H7 (cell line): ENCODE measurements at regions not wholly inside any gene's neighbourhood (a gene's known extent, or its start where the extent isn't known, plus 50 kb on each side); places are given as distances from the start of the nearest gene placed in this dataset.
"Not testable (repeated sequence)": the region's sequence is repeated elsewhere in the genome, so short reads cannot be mapped to it uniquely, and the experiment has no call there.

ENCODE experiments used
- DNase-seq: peaks from one replicate; pipeline ENCODE4 v3.0.0; 2012
- H3K27me3 ChIP-seq: 2 replicates; pipeline ENCODE4 v1.6.0; 2011; ENCODE audit warnings: mild to moderate bottlenecking, low read length; ENCODE audit not compliant: control insufficient read depth, insufficient read depth
- H3K36me3 ChIP-seq: replicated peaks from 2 replicates; pipeline ENCODE4 v1.5.1; 2011; ENCODE audit warnings: low read length; ENCODE audit not compliant: control insufficient read depth, insufficient read depth
- H3K4me3 ChIP-seq: 2 replicates; pipeline ENCODE4 v1.5.1; 2011; ENCODE audit warnings: low read depth, mild to moderate bottlenecking, control low read depth, low read length, moderate library complexity; ENCODE audit not compliant: insufficient read depth

- H3K27me3 ChIP-seq = no peaks in the 10 kb centered on the region
Observed at GRCh38 chr13:62126400-62126799, 710.8 kb upstream of the PCDH20 start.

DNA sequence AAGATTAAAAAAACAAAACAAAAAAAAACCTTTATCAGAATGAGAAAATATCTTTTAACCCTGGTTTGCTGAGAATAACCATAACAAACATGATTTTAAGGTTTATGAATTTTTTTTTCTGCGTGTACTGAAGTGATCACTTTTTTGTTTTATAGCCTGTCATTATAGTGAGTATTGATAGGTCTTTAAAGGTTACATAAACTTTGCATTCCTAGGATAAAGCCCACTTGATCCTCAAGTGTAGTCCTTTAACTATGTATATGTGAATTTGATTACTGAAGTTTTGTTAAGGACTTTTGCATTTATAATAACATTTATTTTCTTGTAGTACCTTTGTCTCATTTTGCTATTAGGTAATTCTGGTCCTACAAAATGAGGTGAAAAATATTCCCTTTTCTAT is 709.8 kb upstream of the PCDH20 start:
- H3K4me3 ChIP-seq = no peak overlapping the region
- H3K27me3 ChIP-seq = no peaks in the 10 kb centered on the region
- H3K36me3 ChIP-seq = no peaks in the 10 kb centered on the region
- no peak for DNase-seq

More at GRCh38 chr13:62126400-62126799, 710.8 kb upstream of the PCDH20 start:
- DNase-seq = no peak
- H3K4me3 ChIP-seq = no peak overlapping the region
- H3K36me3 ChIP-seq = no peaks in the 10 kb centered on the region

GRCh38 chr13:62123409-62123808 is 707.8 kb upstream of the PCDH20 start:
- Histone ChIP-seq H3K27me3 (no peaks in the 10 kb centered on the region), H3K4me3 (no peak overlapping the region), H3K36me3 (no peaks in the 10 kb centered on the region)
- DNase-seq = no peak

DNA sequence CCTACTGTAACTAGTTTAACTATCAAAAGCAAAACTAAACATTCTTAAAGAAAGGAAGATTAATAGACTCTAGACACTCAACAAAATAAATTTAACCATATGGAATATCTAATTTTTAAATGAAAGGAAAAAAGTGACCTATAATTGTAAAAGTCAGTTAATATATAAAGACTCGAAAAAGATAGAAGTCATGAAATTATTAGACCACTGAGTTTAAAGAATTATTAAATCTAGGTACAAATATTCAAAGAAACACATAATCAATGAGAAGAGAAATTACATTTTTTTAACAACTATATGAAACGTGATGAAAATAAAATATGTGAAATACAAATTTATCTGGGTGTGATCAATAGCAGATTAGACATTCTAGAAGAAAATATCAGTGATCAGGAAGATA is 706.8 kb upstream of the PCDH20 start:
- Histone ChIP-seq H3K4me3 (no peak overlapping the region), H3K27me3 (no peaks in the 10 kb centered on the region), H3K36me3 (no peaks in the 10 kb centered on the region)
- no peak for DNase-seq

DNA sequence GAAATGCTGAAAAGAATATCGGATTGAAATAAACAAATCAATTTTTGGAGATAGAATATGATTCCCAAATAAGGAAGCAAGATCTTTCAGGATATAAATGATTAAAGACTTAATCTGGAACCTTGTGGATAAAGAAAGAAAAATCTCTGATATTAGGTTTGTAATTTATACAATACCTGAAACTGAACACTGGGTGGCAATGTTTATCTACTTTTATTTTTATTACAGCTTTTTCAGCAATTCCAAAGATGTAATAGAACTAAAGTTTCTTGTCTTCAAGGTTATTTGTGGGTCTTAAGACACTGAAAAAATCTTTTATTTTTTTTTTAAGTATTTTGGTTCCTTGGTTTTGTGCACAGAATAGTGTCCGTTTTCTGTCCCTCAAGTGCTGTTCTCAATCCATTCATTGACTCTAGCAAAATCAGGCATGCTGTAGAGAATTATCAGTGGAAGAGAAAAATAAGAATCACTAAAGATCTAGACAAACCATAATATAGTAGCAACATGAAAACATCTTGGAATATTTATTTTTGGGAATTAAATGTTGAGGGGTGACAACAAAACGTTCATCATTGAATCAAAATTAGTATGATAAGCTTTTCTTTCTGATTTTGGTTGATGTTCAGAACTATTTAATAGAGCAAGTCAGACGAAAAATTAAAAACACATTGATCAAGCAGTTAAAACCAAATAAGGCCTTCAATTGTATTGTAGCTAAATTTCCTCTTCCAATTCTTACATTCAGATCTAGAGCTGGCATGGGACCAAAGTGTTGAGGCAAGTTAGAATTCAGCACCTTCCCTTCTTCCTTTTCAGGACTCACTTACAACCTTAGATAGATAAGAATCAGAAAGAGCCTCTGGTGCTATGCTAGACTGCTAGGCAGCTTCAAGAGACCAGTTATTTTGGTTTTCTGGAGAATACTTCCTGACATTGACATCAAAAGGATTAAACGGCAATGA is 704.4 kb upstream of the PCDH20 start:
- H3K4me3 ChIP-seq = no peak overlapping the region
- peak; percentile 5 for DNase-seq
- H3K27me3 ChIP-seq = no peaks in the 10 kb centered on the region
- H3K36me3 ChIP-seq = no peaks in the 10 kb centered on the region

GRCh38 chr13:62115831-62116230 is 700.2 kb upstream of the PCDH20 start:
- DNase-seq = no peak
- Histone ChIP-seq H3K4me3 (no peak overlapping the region), H3K27me3 (no peaks in the 10 kb centered on the region), H3K36me3 (no peaks in the 10 kb centered on the region)

- Histone ChIP-seq H3K4me3 (no peak overlapping the region), H3K36me3 (no peaks in the 10 kb centered on the region), H3K27me3 (no peaks in the 10 kb centered on the region)
- DNase-seq = no peak
Observed at GRCh38 chr13:62113179-62113578, 697.5 kb upstream of the PCDH20 start.

DNA sequence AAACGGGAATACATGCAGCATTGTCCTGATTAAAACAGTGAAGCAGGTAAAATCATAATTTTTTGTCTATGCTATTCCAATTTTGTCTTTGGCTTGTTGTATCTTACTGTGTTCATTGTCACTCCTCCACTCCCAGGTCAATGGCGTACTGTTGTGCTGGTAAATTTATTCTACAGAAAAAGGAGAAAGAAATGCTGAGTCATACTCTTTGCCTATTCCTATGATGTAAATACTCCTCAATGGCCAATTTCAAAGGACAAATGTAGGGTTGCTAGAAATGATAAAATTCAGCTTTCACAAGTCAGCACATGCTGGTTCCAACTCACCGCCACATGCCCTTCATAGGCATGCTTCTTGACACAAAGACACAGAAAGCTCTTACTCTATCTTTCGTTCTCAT is 694.4 kb upstream of the PCDH20 start:
- no peak for DNase-seq
- Histone ChIP-seq H3K36me3 (no peaks in the 10 kb centered on the region), H3K4me3 (no peak overlapping the region), H3K27me3 (no peaks in the 10 kb centered on the region)

DNA sequence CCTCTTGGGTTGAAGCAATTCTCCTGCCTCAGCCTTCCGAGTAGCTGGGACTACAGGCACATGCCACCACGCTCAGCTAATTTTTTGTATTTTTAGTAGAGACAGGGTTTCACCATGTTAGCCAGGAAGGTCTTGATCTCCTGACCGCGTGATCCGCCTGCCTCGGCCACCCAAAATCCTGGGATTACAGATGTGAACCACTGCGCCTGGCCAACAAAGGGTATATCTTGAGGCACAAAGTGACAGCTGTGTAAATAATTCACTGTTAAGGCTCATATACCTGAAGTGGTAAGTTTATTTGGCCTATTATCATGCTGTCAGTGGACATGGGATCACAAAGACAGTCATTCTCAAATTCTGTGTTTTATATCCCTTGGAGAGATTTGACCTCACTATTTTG is 688.5 kb upstream of the PCDH20 start:
- H3K27me3 ChIP-seq, H3K36me3 ChIP-seq, DNase-seq, H3K4me3 ChIP-seq: not testable (repeated sequence)

DNA sequence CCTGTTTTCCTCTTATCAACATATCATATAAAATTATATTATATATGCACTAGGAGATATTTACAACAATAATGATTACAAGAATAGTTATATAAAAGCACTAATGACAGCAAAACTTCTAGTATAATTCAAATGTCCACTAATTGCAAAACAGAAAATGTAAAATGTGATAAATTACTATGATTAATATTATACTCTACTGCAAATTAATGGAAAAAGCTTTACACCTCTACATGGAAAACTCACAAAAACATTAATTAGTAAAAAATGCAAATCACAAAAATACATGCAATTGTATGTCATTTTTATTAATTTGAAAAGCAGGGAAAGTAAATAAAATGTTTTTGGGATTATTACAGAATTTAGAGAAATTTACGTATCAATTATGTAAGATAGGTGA is 681.0 kb upstream of the PCDH20 start:
- H3K4me3 ChIP-seq = no peak overlapping the region
- no peaks in the 10 kb centered on the region; the same call in 1 of the 2 replicates for H3K27me3 ChIP-seq
- no peak for DNase-seq
- no peaks in the 10 kb centered on the region for H3K36me3 ChIP-seq

DNA sequence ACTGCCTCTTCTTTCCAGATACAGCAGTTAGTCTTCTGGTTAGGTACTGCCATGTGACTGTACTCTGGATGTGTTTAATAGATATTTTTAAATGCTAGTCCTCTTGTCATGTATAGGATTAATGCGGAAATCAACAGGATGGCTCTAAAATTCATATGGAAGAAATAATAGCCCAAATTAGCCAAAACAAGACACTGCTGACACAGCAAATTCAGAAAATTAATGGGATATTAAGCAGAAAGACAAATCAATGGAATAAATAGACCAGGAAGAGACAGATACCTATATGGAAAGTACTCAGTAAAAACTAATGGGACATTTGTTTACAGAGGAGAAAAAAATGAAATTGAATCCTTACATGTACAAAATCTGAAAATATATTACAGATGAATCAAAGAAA is 679.3 kb upstream of the PCDH20 start:
- no peaks in the 10 kb centered on the region; the same call in 1 of the 2 replicates for H3K27me3 ChIP-seq
- no peak for DNase-seq
- no peaks in the 10 kb centered on the region for H3K36me3 ChIP-seq
- H3K4me3 ChIP-seq = no peak overlapping the region

GRCh38 chr13:62093984-62094780 is 678.5 kb upstream of the PCDH20 start:
- Histone ChIP-seq H3K27me3 (no peaks in the 10 kb centered on the region; the same call in 1 of the 2 replicates), H3K36me3 (no peaks in the 10 kb centered on the region), H3K4me3 (no peak overlapping the region)
- no peak for DNase-seq

- DNase-seq = no peak
- H3K27me3 ChIP-seq = no peaks in the 10 kb centered on the region; the same call in 1 of the 2 replicates
- no peaks in the 10 kb centered on the region for H3K36me3 ChIP-seq
- no peak overlapping the region for H3K4me3 ChIP-seq
Observed at GRCh38 chr13:62092949-62093348, 677.3 kb upstream of the PCDH20 start.

GRCh38 chr13:62092536-62092935 is 676.9 kb upstream of the PCDH20 start:
- Histone ChIP-seq H3K27me3 (no peaks in the 10 kb centered on the region; the same call in 1 of the 2 replicates), H3K36me3 (no peaks in the 10 kb centered on the region), H3K4me3 (no peak overlapping the region)
- no peak for DNase-seq

GRCh38 chr13:62088165-62088564 is 672.5 kb upstream of the PCDH20 start:
- DNase-seq = no peak
- Histone ChIP-seq H3K36me3 (no peaks in the 10 kb centered on the region), H3K4me3 (no peak overlapping the region), H3K27me3 (no peaks in the 10 kb centered on the region)
